ENCODE measurements at regions not wholly inside any gene's neighbourhood (a gene's known extent, or its start where the extent isn't known, plus 50 kb on each side); places are given as distances from the start of the nearest gene placed in this dataset.
A peak's percentile ranks its signal among the peaks of the same experiment; 100 is the strongest.

GRCh38 chr10:42952931-42953683, 123.8 kb upstream of the RET start:
- DNase-seq: peak; percentile 45

- DNase-seq: peak; percentile 42
Measured at GRCh38 chr10:42953684-42954674, 122.9 kb upstream of the RET start.

GRCh38 chr10:42954766-42955492, 121.9 kb upstream of the RET start:
- peak; percentile 36 for DNase-seq

- no peak for DNase-seq
Measured at GRCh38 chr10:42955493-42955889, 121.4 kb upstream of the RET start.

GRCh38 chr10:42956045-42956444, 120.8 kb upstream of the RET start:
- peak; percentile 31 for DNase-seq

GRCh38 chr10:42958142-42958868, 118.6 kb upstream of the RET start:
- peak; percentile 20 for DNase-seq

- no peak for DNase-seq
Measured at GRCh38 chr10:42959833-42960232, 117.0 kb upstream of the RET start.

- DNase-seq: peak; percentile 90
Measured at GRCh38 chr10:42960491-42960990, 116.3 kb upstream of the RET start.

- peak; percentile 19 for DNase-seq
Measured at GRCh38 chr10:42960991-42961795, 115.7 kb upstream of the RET start.

GRCh38 chr10:42961796-42962109, 115.1 kb upstream of the RET start:
- no peak for DNase-seq

GRCh38 chr10:42962110-42962901, 114.6 kb upstream of the RET start:
- peak; percentile 48 for DNase-seq

GRCh38 chr10:42962902-42963231, 114.0 kb upstream of the RET start:
- DNase-seq: no peak

- DNase-seq: peak; percentile 15
Measured at GRCh38 chr10:42963312-42963711, 113.6 kb upstream of the RET start.

- DNase-seq: no peak
Measured at GRCh38 chr10:42969147-42969546, 107.7 kb upstream of the RET start.

- no peak for DNase-seq
Measured at GRCh38 chr10:42969909-42970308, 107.0 kb upstream of the RET start.

GRCh38 chr10:42970451-42971250, 106.2 kb upstream of the RET start:
- peak; percentile 78 for DNase-seq

GRCh38 chr10:42971251-42971599, 105.6 kb upstream of the RET start:
- DNase-seq: no peak

GRCh38 chr10:42972946-42973345, 103.9 kb upstream of the RET start:
- no peak for DNase-seq

GRCh38 chr10:42973411-42973810, 103.5 kb upstream of the RET start:
- no peak for DNase-seq
